SK-N-MC (cell line): ENCODE measurements at regions not wholly inside any gene's neighbourhood (a gene's known extent, or its start where the extent isn't known, plus 50 kb on each side); places are given as distances from the start of the nearest gene placed in this dataset.

ENCODE experiments used
- EZH2 ChIP-seq: fragments of 200-600 bp; sonication (generic); IDR thresholded peaks from one replicate; pipeline ENCODE4 v1.6.1; 2017; ENCODE audit warnings: antibody characterized with exemption
- POLR2AphosphoS5 ChIP-seq: IDR thresholded peaks from 2 replicates; pipeline ENCODE4 v1.6.1; 2012; ENCODE audit warnings: mild to moderate bottlenecking, low read depth, low read length, borderline replicate concordance

- TF ChIP-seq EZH2 = no peak
- TF ChIP-seq POLR2AphosphoS5 = no peak
These were observed 315.3 kb upstream of the CD180 start for GRCh38 chr5:67511911-67512310.
